BLaER1 (cell line): ENCODE measurements at regions not wholly inside any gene's neighbourhood (a gene's known extent, or its start where the extent isn't known, plus 50 kb on each side); places are given as distances from the start of the nearest gene placed in this dataset.

Experiments
- H3K27ac ChIP-seq: shearing (Covaris generic); formaldehyde crosslinking; 2 replicates; pipeline ENCODE4 v1.8.1; 2022
- H3K27me3 ChIP-seq: shearing (Covaris generic); formaldehyde crosslinking; 2 replicates; pipeline ENCODE4 v1.8.1; 2022
- H3K36me3 ChIP-seq: shearing (Covaris generic); formaldehyde crosslinking; 2 replicates; pipeline ENCODE4 v1.8.1; 2022
- H3K4me1 ChIP-seq: shearing (Covaris generic); formaldehyde crosslinking; 2 replicates; pipeline ENCODE4 v1.8.1; 2022
- H3K4me2 ChIP-seq: shearing (Covaris generic); formaldehyde crosslinking; 2 replicates; pipeline ENCODE4 v1.8.1; 2022
- H3K4me3 ChIP-seq: shearing (Covaris generic); formaldehyde crosslinking; 2 replicates; pipeline ENCODE4 v1.8.1; 2022
- H3K9ac ChIP-seq: shearing (Covaris generic); formaldehyde crosslinking; 2 replicates; pipeline ENCODE4 v1.8.1; 2022
- H3K9me3 ChIP-seq: shearing (Covaris generic); formaldehyde crosslinking; 2 replicates; pipeline ENCODE4 v1.8.1; 2022
- H4K20me1 ChIP-seq: shearing (Covaris generic); formaldehyde crosslinking; 2 replicates; pipeline ENCODE4 v1.8.1; 2022
- Cebpa-rat ChIP-seq: shearing (Covaris generic); IDR thresholded peaks from 2 replicates; pipeline ENCODE4 v1.8.1; 2022

DNA sequence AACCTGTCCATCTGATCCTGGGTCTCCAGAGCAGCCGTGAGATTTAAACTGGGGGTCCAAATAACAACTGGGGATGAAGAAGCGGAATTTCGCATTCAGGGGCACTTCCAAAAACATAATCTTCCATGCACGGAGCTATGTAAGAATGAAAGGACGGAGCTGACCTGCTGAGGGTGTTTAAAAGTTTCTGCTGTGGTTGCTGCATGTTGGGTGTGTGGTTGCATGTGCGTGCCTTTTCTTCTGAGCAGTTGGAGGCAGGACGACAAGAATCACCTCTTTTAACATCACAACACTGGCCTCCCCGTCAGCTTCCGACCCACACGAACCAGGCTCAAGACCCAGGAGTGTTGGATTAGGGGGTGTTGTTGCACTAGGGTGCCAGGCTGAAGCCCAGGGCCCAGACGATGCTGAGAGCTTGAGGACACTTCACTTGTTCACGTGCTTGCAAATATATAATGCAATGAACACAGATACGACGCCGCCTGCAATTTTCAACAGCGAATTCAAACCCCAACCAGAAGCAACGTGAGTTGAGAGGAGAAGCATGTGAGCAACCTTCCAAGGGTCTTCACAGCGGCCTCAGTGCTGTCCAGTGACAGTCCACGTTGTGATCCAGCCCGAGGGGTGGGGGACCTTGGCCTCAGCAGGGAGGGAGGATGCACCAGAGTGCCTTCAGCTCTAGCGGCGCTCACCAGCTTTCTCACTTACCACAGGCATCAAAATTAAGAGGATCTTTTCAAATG lies 76.0 kb upstream of the SALL3 start:
- no peaks in the 10 kb centered on the region for H3K4me1 ChIP-seq
- no peaks in the 10 kb centered on the region for H4K20me1 ChIP-seq
- no peak overlapping the region for H3K4me2 ChIP-seq
- H3K4me3 ChIP-seq: no peak overlapping the region
- no peaks in the 10 kb centered on the region for H3K27me3 ChIP-seq
- TF ChIP-seq Cebpa-rat: no peak
- H3K36me3 ChIP-seq: no peaks in the 10 kb centered on the region
- H3K9me3 ChIP-seq: peaks cover 13% of the 10 kb centered on the region; the same call in 1 of the 2 replicates
- no peak overlapping the region for H3K9ac ChIP-seq
- no peak overlapping the region for H3K27ac ChIP-seq

DNA sequence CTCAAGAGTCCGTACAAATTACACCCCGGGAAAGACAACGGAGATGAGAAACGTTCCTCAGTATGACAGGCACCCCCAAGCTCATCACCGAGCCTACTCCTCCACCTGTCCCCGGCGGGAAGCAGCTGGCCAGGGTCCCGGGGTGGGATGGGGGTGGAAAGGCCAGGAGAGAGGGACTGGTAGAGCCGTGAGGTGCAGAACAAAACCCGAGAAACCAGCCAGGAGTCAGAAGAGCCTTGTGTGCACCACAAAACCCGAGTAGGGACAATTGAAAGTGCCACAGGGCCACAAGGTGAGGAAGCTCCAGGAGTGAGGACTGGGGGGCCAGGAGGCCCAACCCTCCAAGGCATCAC lies 75.5 kb upstream of the SALL3 start:
- H3K36me3 ChIP-seq: no peaks in the 10 kb centered on the region
- no peaks in the 10 kb centered on the region for H4K20me1 ChIP-seq
- H3K27me3 ChIP-seq: no peaks in the 10 kb centered on the region
- 0 out of 2 replicates have a peak, but pooled peaks cover 8% of the 10 kb centered on the region for H3K9me3 ChIP-seq
- no peak overlapping the region for H3K4me3 ChIP-seq
- no peaks in the 10 kb centered on the region for H3K4me1 ChIP-seq
- H3K9ac ChIP-seq: no peak overlapping the region
- no peak overlapping the region for H3K27ac ChIP-seq
- no peak overlapping the region for H3K4me2 ChIP-seq
- no peak for TF ChIP-seq Cebpa-rat

DNA sequence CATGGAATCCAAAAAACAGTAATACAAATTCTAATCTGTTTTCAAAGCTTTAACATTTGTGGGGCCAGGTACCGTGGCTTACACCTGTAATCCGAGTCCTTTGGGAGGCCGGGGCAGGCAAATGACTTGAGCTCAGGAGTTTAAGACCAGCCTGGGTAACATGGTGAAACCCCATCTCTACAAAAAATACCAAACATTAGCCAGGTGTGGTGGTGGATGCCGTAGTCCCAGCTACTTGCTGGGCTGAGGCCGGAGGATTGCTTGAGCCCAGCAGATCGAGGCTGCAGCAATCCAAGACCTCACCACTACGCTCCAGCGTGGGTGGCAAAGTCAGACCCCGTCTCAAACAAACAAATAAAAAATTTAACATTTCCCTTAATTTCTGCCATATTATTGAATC lies 74.3 kb upstream of the SALL3 start:
- Histone ChIP-seq H3K4me3 (no peak overlapping the region), H3K36me3 (no peaks in the 10 kb centered on the region), H3K4me2 (no peak overlapping the region), H3K27me3 (no peaks in the 10 kb centered on the region), H3K4me1 (no peaks in the 10 kb centered on the region), H4K20me1 (no peaks in the 10 kb centered on the region), H3K9me3 (no peaks in the 10 kb centered on the region), H3K9ac (no peak overlapping the region), H3K27ac (no peak overlapping the region)
- TF ChIP-seq Cebpa-rat: no peak

DNA sequence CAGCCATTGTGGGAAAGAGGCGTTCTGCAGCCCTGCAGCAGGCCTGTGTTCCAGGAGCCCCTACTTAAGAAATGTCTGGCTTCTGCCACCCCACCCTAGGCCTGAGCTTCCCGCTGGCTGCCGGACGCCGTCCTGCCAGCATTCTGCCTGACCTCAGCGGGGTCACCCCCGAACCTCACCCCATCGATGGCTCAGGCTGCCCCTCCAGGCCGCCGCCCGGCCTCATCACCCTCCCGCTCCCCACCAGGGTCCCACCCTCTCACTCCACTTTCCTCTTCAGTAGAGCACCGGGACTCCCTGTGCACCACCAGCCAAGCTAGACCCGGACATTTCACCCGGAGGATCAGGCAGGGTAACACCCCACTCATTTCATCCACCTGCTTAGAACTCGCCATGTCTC lies 73.6 kb upstream of the SALL3 start:
- no peaks in the 10 kb centered on the region for H4K20me1 ChIP-seq
- H3K9me3 ChIP-seq: no peaks in the 10 kb centered on the region

DNA sequence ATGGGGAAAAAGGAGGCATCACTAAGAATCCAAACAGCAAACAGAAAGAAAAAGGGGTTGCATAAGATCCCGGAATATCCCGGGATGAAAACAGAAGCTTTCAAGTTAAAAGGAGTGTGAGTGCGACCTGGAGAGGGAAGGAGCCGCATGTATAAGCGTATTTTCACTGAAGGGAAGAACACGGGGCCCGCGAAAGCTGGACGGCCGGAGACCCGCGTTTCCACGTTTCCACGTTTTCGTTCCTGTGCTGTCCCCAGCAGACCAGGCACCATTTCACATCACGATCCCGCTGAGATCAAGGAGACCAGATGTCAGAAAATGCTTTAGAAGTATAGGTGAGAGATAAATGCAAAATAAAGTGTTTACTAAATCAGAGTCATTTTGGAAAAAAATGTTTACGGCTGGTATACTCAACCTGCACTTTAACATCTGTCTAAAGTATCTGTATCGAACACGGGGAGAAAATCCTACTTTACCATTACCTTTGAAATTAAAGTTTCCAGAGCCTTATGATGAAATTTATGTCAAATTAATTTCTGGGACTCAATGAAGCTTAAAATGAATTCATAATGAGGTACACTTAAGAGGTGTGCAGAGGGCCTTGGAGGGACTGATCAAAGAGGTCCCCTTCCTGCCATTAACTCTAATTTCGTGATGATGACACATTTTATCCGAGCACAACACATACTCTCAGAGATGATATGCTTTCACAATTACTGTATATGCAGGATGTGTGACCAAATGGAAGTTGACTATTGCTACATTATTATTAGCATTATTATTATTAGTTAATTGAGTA lies 71.0 kb upstream of the SALL3 start:
- no peak overlapping the region for H3K9ac ChIP-seq
- TF ChIP-seq Cebpa-rat: no peak

More for the DNA sequence above, 73.6 kb upstream of the SALL3 start:
- Histone ChIP-seq H3K27me3 (no peaks in the 10 kb centered on the region), H3K4me1 (no peaks in the 10 kb centered on the region), H3K36me3 (no peaks in the 10 kb centered on the region), H3K4me2 (no peak overlapping the region), H3K27ac (no peak overlapping the region), H3K9ac (no peak overlapping the region), H3K4me3 (no peak overlapping the region)
- TF ChIP-seq Cebpa-rat: no peak

DNA sequence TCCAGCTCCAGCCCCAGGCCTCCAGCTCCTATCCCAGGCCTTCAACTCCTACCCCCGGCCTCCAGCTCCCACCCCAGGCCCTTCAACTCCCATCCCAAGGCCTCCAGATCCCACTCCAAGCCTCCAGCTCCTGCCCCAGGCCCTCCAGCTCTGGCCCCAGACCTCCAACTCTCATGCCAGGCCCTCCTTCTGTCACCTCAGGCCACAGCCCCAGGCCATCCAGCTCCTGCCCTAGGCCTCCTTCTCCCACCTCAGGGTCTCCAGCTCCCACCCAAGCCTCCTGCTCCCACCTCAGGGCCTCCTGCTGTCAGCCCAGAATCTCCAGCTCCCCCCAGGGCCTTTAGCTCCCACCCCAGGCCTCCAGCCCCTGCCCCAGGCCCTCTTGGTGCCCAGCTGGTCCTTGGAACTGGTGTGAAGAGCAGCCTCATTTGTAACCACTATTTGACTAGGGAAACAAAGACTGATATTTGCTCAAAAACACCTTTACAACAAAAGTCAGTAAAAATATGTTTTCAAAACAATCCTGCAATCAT lies 67.8 kb upstream of the SALL3 start:
- no peaks in the 10 kb centered on the region for H3K36me3 ChIP-seq
- H3K9ac ChIP-seq: no peak overlapping the region
- H3K27me3 ChIP-seq: no peaks in the 10 kb centered on the region
- H3K4me1 ChIP-seq: peaks cover 12% of the 10 kb centered on the region
- H4K20me1 ChIP-seq: no peaks in the 10 kb centered on the region
- no peak overlapping the region; the same call in 1 of the 2 replicates for H3K4me2 ChIP-seq
- H3K27ac ChIP-seq: no peak overlapping the region
- no peak overlapping the region for H3K4me3 ChIP-seq
- no peaks in the 10 kb centered on the region for H3K9me3 ChIP-seq
- no peak for TF ChIP-seq Cebpa-rat

More for the DNA sequence above, 71.0 kb upstream of the SALL3 start:
- H3K9me3 ChIP-seq: no peaks in the 10 kb centered on the region
- H3K4me2 ChIP-seq: no peak overlapping the region
- H3K36me3 ChIP-seq: no peaks in the 10 kb centered on the region
- H3K27ac ChIP-seq: no peak overlapping the region
- no peaks in the 10 kb centered on the region for H3K27me3 ChIP-seq
- H3K4me1 ChIP-seq: peaks cover 12% of the 10 kb centered on the region
- H4K20me1 ChIP-seq: no peaks in the 10 kb centered on the region
- H3K4me3 ChIP-seq: no peak overlapping the region

DNA sequence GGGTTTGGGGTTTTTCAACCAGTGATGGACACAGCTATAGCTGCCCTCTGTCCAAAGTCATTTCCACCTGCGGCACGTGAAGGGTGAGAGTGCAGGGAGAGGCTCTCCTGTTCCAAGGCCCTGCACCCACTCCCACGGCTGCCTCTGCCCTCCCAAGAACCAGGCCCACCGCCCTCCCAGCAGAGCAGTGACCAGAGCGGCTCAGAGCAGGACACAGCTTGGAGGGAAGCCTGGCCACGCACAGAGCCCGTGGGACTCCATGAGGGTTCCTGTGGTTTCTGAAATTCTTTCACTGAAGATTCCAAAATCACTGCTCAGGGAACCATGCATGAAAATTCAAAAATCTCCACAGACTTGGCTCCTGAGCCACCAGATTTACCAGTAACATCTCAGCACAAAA lies 67.3 kb upstream of the SALL3 start:
- Histone ChIP-seq H3K27me3 (no peaks in the 10 kb centered on the region), H3K9ac (no peak overlapping the region), H3K4me1 (peaks cover 12% of the 10 kb centered on the region), H3K36me3 (no peaks in the 10 kb centered on the region), H3K4me2 (peak overlapping the region; percentile 43), H3K27ac (no peak overlapping the region), H3K9me3 (no peaks in the 10 kb centered on the region), H3K4me3 (no peak overlapping the region), H4K20me1 (no peaks in the 10 kb centered on the region)
- no peak for TF ChIP-seq Cebpa-rat

DNA sequence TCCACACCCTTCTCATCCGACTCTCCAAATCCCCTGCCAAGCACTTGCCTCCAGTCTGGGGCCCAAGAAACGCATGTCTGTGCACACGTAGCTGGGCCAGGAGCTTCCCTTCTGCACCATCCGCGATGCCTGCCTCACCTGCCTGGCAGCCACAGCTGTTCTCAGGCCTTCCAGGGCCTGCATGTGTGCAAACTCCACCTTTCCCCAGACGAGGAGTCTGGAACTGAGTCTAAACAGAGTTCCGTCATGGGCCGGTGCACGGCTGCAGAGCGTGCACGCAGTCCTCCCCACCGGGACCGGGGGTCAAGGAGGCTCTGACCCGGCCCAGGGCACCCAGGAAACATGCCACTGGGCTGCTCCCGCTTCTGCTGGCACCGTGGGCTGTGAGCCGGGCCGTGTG lies 66.8 kb upstream of the SALL3 start:
- H3K9ac ChIP-seq: no peak overlapping the region
- H4K20me1 ChIP-seq: no peaks in the 10 kb centered on the region
- no peak for TF ChIP-seq Cebpa-rat
- no peak overlapping the region for H3K4me3 ChIP-seq
- H3K27me3 ChIP-seq: no peaks in the 10 kb centered on the region
- H3K9me3 ChIP-seq: no peaks in the 10 kb centered on the region
- H3K27ac ChIP-seq: no peak overlapping the region
- peak overlapping the region; percentile 43 for H3K4me2 ChIP-seq
- H3K36me3 ChIP-seq: no peaks in the 10 kb centered on the region
- peaks cover 12% of the 10 kb centered on the region for H3K4me1 ChIP-seq

DNA sequence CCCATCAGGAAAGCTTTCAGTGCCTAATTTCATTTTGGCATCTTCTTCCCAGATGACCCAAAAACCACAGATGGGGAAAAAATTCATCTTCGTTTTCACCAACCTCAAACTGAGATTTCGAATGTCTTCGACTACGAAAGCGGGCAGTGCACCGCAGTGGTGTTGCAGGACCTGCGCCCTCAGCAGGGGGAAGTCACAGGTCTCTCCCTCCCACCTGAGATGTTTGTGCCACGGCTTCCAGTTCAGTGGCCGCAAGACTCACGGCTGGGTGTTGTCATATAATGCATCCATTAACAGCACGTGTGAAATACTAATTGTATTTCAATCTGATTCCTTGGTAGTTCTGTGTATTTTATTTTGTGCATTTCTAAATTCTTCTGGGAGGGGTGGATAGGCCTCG lies 66.2 kb upstream of the SALL3 start:
- TF ChIP-seq Cebpa-rat: no peak
- H3K9me3 ChIP-seq: no peaks in the 10 kb centered on the region
- H3K27ac ChIP-seq: no peak overlapping the region
- H3K9ac ChIP-seq: no peak overlapping the region
- no peak overlapping the region for H3K4me2 ChIP-seq
- H3K4me3 ChIP-seq: no peak overlapping the region
- H3K36me3 ChIP-seq: no peaks in the 10 kb centered on the region
- no peaks in the 10 kb centered on the region for H4K20me1 ChIP-seq
- peaks cover 12% of the 10 kb centered on the region for H3K4me1 ChIP-seq
- no peaks in the 10 kb centered on the region for H3K27me3 ChIP-seq

DNA sequence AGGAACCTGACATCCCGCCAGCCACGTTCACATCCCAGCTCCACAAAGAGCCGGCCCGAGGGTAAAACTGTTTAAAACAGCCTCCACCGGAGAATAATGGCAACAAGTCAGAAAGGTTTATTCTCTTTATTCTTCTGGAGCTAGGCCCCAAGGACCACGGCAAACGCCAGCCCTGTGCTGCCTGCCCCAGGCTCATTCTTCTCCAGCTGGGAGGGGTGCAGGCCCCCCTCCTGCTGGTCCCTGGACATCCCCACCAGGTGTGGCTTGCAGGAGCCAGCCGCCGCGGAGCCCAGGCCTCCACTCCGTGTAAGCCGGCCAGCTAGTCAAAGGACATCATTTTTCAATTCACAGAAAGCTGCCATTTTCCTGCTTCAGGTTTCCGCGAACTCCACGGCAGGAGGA lies 65.8 kb upstream of the SALL3 start:
- Histone ChIP-seq H4K20me1 (no peaks in the 10 kb centered on the region), H3K4me2 (no peak overlapping the region), H3K4me1 (peaks cover 12% of the 10 kb centered on the region), H3K27ac (no peak overlapping the region), H3K36me3 (no peaks in the 10 kb centered on the region), H3K4me3 (no peak overlapping the region), H3K27me3 (no peaks in the 10 kb centered on the region), H3K9ac (no peak overlapping the region), H3K9me3 (no peaks in the 10 kb centered on the region)
- no peak for TF ChIP-seq Cebpa-rat
